MM.1S (cell line): ENCODE measurements at regions not wholly inside any gene's neighbourhood (a gene's known extent, or its start where the extent isn't known, plus 50 kb on each side); places are given as distances from the start of the nearest gene placed in this dataset.
A peak's percentile ranks its signal among the peaks of the same experiment; 100 is the strongest.

ENCODE experiments used
- DNase-seq: peaks from one replicate; pipeline ENCODE4 v3.0.0-alpha.2; 2015
- H2AFZ ChIP-seq: fragments of 300-600 bp; sonication (generic); 2 replicates; pipeline ENCODE4 v1.6.0; 2016; ENCODE audit warnings: antibody characterized with exemption, low read length
- H3F3A ChIP-seq: fragments of 300-600 bp; sonication (generic); 2 replicates; pipeline ENCODE4 v1.6.1; 2016; ENCODE audit warnings: mild to moderate bottlenecking, antibody characterized with exemption, low read length, moderate library complexity, mixed read lengths; ENCODE audit not compliant: insufficient read depth
- H3K27ac ChIP-seq: fragments of 300-600 bp; sonication (generic); 2 replicates; pipeline ENCODE4 v1.5.1; 2016; ENCODE audit warnings: mild to moderate bottlenecking, low read length
- H3K27me3 ChIP-seq: fragments of 300-600 bp; sonication (generic); replicated peaks from 2 replicates; pipeline ENCODE4 v1.6.0; 2016; ENCODE audit warnings: low read length; ENCODE audit not compliant: insufficient read depth
- H3K36me3 ChIP-seq: fragments of 300-600 bp; sonication (generic); replicated peaks from 2 replicates; pipeline ENCODE4 v1.6.1; 2016; ENCODE audit warnings: mild to moderate bottlenecking, low read length, mixed read lengths; ENCODE audit not compliant: insufficient read depth
- H3K4me1 ChIP-seq: fragments of 300-600 bp; sonication (generic); 2 replicates; pipeline ENCODE4 v1.6.1; 2016; ENCODE audit warnings: low read length, mixed read lengths
- H3K4me2 ChIP-seq: fragments of 300-600 bp; sonication (generic); 2 replicates; pipeline ENCODE4 v1.6.0; 2016; ENCODE audit warnings: low read depth, low read length
- H3K4me3 ChIP-seq: fragments of 300-600 bp; sonication (generic); 2 replicates; pipeline ENCODE4 v1.5.1; 2016; ENCODE audit warnings: low read length, mixed read lengths
- H3K79me2 ChIP-seq: fragments of 300-600 bp; sonication (generic); 2 replicates; pipeline ENCODE4 v1.6.1; 2016; ENCODE audit warnings: mixed run types, low read length, mixed read lengths
- H3K9ac ChIP-seq: fragments of 300-600 bp; sonication (generic); 2 replicates; pipeline ENCODE4 v1.6.1; 2016; ENCODE audit warnings: low read length, mixed read lengths
- H3K9me2 ChIP-seq: fragments of 300-600 bp; sonication (generic); replicated peaks from 2 replicates; pipeline ENCODE4 v1.6.1; 2016; ENCODE audit warnings: mild to moderate bottlenecking, low read length, mixed read lengths; ENCODE audit not compliant: insufficient read depth
- H3K9me3 ChIP-seq: fragments of 300-600 bp; sonication (generic); replicated peaks from 2 replicates; pipeline ENCODE4 v1.6.1; 2016; ENCODE audit warnings: mild to moderate bottlenecking, low read length, mixed read lengths; ENCODE audit not compliant: insufficient read depth
- H4K20me1 ChIP-seq: fragments of 300-600 bp; sonication (generic); 2 replicates; pipeline ENCODE4 v1.6.1; 2016; ENCODE audit warnings: mild to moderate bottlenecking, low read length, moderate library complexity, mixed read lengths; ENCODE audit not compliant: insufficient read depth
- EZH2 ChIP-seq: fragments of 300-600 bp; sonication (generic); optimal IDR thresholded peaks from 2 replicates; pipeline ENCODE3; 2017; ENCODE audit warnings: low read depth, mild to moderate bottlenecking, antibody characterized with exemption, low read length, mixed read lengths
- EZH2phosphoT487 ChIP-seq: fragments of 300-600 bp; sonication (generic); IDR thresholded peaks from 2 replicates; pipeline ENCODE4 v1.6.1; 2018; ENCODE audit warnings: antibody characterized with exemption, low read length
- TF ChIP-seq, protein P1 (sequence below): fragments of 300-600 bp; sonication (generic); IDR thresholded peaks from 2 replicates; pipeline ENCODE4 v1.5.1; 2016; ENCODE audit warnings: antibody characterized with exemption, low read length, mixed read lengths

DNA sequence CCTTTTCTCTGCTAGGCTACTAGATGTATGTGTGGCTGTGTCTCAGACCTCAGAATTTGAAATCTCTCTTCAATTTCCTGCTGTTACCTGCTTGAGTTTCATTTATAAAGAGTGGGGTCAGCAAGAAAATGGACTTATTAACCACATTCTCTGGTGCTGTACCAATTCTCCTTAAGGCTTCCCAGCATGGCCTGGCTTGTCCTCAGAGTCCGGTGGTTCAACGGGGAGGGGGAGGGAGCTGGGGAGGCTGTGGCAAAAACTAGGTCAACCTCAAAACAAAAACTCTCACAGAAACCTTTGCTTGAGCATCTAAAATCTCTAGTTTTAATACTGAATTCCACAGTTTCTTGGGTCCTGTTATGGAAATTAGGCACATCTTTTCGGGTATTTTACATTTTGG is 389.1 kb upstream of the COBL start:
- Histone ChIP-seq H3K27ac (no peak overlapping the region), H3K4me2 (no peak overlapping the region), H3K9ac (no peak overlapping the region), H3K9me2 (no peaks in the 10 kb centered on the region), H3K27me3 (no peaks in the 10 kb centered on the region), H4K20me1 (no peaks in the 10 kb centered on the region), H3F3A (no peaks in the 10 kb centered on the region), H3K9me3 (0 out of 2 replicates have a peak, but pooled peaks cover 2% of the 10 kb centered on the region), H3K4me1 (no peaks in the 10 kb centered on the region), H3K36me3 (no peaks in the 10 kb centered on the region), H2AFZ (no peak overlapping the region), H3K4me3 (no peak overlapping the region), H3K79me2 (no peaks in the 10 kb centered on the region)
- TF ChIP-seq EZH2 = no peak
- no peak for TF ChIP-seq EZH2phosphoT487
- TF ChIP-seq, protein P1, sequence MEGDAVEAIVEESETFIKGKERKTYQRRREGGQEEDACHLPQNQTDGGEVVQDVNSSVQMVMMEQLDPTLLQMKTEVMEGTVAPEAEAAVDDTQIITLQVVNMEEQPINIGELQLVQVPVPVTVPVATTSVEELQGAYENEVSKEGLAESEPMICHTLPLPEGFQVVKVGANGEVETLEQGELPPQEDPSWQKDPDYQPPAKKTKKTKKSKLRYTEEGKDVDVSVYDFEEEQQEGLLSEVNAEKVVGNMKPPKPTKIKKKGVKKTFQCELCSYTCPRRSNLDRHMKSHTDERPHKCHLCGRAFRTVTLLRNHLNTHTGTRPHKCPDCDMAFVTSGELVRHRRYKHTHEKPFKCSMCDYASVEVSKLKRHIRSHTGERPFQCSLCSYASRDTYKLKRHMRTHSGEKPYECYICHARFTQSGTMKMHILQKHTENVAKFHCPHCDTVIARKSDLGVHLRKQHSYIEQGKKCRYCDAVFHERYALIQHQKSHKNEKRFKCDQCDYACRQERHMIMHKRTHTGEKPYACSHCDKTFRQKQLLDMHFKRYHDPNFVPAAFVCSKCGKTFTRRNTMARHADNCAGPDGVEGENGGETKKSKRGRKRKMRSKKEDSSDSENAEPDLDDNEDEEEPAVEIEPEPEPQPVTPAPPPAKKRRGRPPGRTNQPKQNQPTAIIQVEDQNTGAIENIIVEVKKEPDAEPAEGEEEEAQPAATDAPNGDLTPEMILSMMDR = no peak
- DNase-seq = no peak

DNA sequence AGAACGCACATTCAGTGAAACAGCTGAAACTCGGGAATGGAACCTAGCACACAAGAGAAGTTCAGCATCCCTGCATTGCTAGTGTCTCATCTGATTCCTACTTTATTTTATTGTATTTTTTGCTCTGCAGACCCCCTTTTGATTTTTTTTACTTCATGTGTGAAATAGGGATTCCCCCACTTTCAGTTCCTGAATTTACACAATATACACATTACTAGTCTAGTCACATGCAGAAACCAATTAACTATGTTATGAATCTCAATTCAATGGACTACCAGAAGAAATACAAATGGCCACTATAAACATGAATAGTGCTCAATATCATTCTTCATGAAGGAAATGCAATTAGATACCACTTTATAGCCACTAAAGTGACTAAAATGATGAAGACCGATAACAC is 386.1 kb upstream of the COBL start:
- TF ChIP-seq, protein P1 = no peak
- TF ChIP-seq EZH2phosphoT487 = no peak
- TF ChIP-seq EZH2 = no peak
- peak; percentile 17 for DNase-seq
- Histone ChIP-seq H3K9ac (no peak overlapping the region), H3K4me1 (no peaks in the 10 kb centered on the region), H3K9me3 (0 out of 2 replicates have a peak, but pooled peaks cover 2% of the 10 kb centered on the region), H2AFZ (no peak overlapping the region), H3K9me2 (no peaks in the 10 kb centered on the region), H3K36me3 (no peaks in the 10 kb centered on the region), H3K4me2 (no peak overlapping the region), H3K27ac (no peak overlapping the region), H3K79me2 (no peaks in the 10 kb centered on the region), H3F3A (no peaks in the 10 kb centered on the region), H3K4me3 (no peak overlapping the region), H3K27me3 (no peaks in the 10 kb centered on the region), H4K20me1 (no peaks in the 10 kb centered on the region)

DNA sequence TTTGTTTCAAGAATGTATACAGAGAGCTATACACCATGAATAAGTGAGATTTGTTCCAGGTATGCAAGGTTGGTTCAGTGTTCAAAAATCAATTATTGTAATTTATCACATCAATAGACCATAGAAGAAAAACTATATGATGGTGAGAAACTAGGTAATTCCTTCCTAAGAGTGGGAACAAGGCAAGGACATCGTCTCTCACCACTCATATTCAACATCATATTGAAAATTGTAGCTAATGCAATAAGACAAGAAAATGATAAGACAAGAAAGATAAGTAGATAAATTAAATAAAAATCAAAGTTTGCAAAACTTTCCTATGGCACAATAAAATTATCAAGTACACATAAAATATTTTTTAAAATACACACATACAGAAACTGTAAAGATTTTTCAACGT is 385.3 kb upstream of the COBL start:
- Histone ChIP-seq H3K36me3 (no peaks in the 10 kb centered on the region), H3K4me3 (no peak overlapping the region), H3K9ac (no peak overlapping the region), H3K4me1 (no peaks in the 10 kb centered on the region), H3K79me2 (no peaks in the 10 kb centered on the region), H4K20me1 (no peaks in the 10 kb centered on the region), H3K27ac (no peak overlapping the region), H3K9me3 (0 out of 2 replicates have a peak, but pooled peaks cover 2% of the 10 kb centered on the region), H3K4me2 (no peak overlapping the region), H2AFZ (no peak overlapping the region), H3K27me3 (no peaks in the 10 kb centered on the region), H3K9me2 (no peaks in the 10 kb centered on the region), H3F3A (no peaks in the 10 kb centered on the region)
- no peak for DNase-seq
- TF ChIP-seq, protein P1 = no peak
- TF ChIP-seq EZH2 = no peak
- TF ChIP-seq EZH2phosphoT487 = no peak
